ENCODE measurements at regions not wholly inside any gene's neighbourhood (a gene's known extent, or its start where the extent isn't known, plus 50 kb on each side); places are given as distances from the start of the nearest gene placed in this dataset.

- TF ChIP-seq CBFB (CRISPR knock-in tag; IDR thresholded peaks at IDR 0.05; ENCODE audit: low read depth) (no peak), MLX (CRISPR knock-in tag; IDR thresholded peaks at IDR 0.05) (no peak), CTCF (IDR thresholded peaks at IDR 0.05) (no peak), NR3C1 (CRISPR knock-in tag; conservative IDR thresholded peaks at IDR 0.05; ENCODE audit: low read depth) (no peak), USF2 (CRISPR knock-in tag; IDR thresholded peaks at IDR 0.05) (no peak)
These were observed 234.3 kb downstream of the CDC5L start for GRCh38 chr6:44621846-44622245.
